CD4-positive, alpha-beta T cell treated with Interleukin-2 at 100 ng/mL for 4 hours (primary cell): ENCODE measurements at regions not wholly inside any gene's neighbourhood (a gene's known extent, or its start where the extent isn't known, plus 50 kb on each side); places are given as distances from the start of the nearest gene placed in this dataset.
A peak's percentile ranks its signal among the peaks of the same experiment; 100 is the strongest.

Experiments
- DNase-seq: peaks from one replicate; pipeline ENCODE4 v3.0.0-alpha.2; 2020; ENCODE audit warnings: low spot score

- no peak for DNase-seq
These were observed 340.2 kb downstream of the DHX35 start for GRCh38 chr20:39302312-39302711.

- no peak for DNase-seq
These were observed 337.6 kb downstream of the DHX35 start for GRCh38 chr20:39299783-39300182.

DNA sequence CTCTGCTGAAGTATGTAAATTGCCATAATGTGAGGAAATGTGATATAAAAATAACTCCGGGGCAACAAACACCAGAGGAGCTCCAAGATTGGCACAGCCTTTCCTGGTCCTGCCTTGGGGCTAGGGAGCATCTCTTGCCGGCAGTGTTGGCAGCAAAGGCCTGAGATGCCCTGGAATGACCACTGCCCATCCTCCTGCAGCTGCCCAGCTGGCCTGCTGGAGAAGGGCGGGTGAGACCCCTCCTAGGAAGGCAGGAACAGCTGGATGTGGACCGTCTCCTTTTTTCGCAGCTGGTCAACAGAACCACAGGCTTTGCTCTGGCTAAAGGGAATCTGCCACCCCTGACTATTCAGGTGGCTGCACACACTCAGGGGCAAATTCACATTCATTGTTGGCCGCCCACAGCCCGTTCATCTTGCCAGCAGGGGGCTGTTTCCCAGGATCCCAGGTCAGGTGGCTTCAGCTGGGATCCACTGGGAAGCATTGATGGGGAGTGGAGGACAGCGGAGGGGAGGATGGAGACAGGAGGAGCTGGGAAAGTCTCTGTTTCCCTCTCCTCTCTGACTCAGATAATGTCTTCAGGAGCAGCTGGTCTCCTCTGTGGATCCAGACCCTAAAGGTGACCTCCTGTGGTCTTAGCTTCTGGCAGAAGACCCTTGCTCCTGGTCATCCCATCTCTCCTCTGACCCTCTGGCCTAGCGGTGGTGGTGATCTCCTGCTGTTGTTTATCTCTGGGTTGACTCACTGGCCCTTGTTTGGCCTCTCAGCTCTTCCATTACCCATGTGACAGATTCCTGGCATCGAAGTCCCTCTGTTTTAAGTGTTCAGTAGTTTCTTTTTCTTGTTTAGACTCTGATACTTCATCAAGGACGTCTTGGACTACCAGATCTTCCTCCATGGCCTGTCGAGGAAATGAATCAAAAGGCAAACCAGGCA lies 336.7 kb downstream of the DHX35 start:
- no peak for DNase-seq

DNA sequence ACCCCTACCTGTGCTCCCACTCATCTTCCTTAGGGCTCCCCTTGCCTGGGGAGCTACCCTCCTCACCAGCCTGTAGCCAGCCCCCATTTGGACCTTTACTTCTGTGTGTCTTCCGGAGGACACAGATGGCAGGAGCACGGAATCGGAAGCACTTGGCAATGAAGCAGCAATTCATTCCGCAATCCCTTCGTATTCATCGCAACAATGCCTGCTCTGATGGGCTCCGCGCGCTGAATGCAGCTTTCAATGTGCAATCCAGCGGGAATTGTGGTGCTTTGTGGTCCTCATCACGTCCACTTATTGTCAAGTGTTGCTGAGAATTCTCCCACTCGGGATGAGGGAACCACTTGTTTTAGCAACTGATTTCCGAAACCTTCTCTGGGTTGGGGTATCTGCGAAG lies 336.0 kb downstream of the DHX35 start:
- DNase-seq = no peak

GRCh38 chr20:39295301-39295700 lies 333.2 kb downstream of the DHX35 start:
- no peak for DNase-seq

GRCh38 chr20:39294137-39294725 lies 332.1 kb downstream of the DHX35 start:
- DNase-seq = no peak

- no peak for DNase-seq
These were observed 330.1 kb downstream of the DHX35 start for GRCh38 chr20:39292193-39292736.

GRCh38 chr20:39291301-39291700 lies 329.2 kb downstream of the DHX35 start:
- DNase-seq = no peak

GRCh38 chr20:39290575-39290974 lies 328.4 kb downstream of the DHX35 start:
- DNase-seq = no peak

DNA sequence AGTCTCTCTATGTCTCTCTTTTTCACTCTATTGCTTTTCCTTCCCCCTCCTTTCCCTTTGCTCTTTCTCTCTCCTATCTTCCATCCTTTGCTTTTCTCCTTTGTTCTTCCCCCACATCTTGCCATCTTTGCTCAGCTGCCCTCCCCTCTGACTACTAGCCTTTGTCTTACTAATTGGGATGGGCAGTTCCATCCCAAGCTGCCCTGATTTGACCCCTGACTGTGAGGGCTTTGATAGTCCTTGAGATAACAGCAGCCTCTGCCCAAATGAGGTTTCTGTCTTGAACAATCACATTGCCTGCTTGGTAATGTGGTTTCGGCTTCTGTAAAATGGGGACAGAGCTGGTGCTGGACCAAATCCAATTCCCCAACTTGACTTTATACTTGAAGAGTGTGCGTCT lies 327.7 kb downstream of the DHX35 start:
- no peak for DNase-seq

DNA sequence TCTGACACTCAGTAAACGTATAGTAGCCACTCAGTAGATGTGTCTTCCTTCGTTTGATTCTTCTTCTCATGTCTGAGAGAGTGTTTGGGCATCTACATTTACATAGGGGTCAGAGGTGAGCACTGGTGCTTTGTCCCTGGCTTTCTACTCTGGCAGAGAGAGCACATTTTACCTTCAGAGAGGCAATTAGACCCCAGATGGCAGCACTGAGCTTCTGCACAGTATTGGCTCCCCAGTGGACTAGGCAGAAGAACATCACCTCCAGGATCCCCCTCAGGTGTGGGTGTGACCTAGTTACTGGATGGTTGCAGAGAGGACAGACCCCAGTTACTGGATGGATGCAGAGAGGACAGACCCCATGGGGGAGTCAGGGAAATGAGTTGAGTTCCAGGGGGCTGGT lies 327.2 kb downstream of the DHX35 start:
- DNase-seq = no peak

- DNase-seq = no peak
These were observed 321.3 kb downstream of the DHX35 start for GRCh38 chr20:39283464-39283863.

DNA sequence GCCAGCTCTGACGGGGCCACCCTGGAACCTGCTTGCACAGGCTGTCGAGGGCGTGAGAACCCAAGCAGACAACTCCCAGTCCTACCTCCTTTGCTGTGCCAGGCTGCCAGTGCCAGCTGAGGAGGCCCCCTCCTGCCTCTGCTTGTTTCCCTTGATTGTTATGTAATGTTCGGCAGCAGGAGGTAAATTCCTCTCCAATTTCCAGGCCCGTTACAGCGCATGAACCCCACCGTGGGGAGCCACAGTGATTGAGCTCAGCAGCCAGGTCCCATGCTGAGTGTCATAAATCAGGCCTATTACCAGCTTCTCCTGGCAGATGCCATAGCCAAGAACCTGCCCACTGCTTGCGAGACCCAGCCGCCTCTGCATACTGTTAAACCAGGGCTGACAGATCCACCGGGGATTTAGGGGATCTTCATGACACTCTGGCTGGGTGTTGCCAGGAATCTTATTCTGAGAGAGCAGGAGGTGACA lies 320.5 kb downstream of the DHX35 start:
- DNase-seq = no peak

DNA sequence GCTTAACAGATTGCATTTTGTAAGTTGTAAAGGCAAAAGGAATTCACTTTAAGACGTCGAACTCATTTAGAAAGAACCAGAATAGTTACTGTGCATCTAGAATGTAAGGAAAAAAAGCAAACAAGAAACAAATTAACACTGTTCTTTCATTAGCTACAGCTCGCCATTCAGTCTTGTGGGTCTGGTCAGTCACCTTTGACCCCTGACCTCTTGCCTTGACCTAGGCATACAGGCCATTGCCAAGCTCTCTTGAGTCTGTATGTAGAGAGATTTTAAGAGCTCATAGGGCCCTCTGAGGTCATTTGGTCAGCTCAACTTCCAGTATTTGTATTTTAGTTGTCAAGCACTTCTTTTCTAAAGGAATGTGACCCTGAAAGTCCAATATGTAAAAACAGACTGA lies 318.7 kb downstream of the DHX35 start:
- no peak for DNase-seq

DNA sequence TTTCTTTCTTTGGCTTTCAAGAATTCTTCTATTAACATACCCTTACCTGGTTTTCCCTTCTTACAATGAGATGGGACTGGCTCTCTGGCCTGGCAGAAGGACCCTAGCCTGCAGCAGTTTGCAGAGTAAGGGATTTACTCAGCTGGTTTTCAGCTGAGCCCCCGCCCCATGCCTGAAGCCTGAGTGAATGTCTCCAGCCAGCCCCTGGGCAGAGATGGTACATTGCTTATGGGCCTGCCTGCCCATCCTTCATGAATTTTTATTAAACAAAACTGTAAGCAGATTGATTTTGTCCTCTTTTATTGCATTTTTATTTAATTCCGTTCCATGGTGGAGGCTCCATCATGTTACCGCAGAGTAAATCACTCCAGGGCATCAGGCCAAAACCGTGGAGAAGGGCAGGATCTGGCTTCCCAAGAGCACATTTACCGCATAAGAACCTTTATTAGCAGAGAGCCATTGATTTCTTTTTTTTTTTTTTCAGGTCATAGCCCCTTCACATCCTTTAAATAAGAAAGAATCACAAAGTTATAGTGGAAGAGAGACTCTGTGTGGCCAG lies 316.2 kb downstream of the DHX35 start:
- DNase-seq = no peak

DNA sequence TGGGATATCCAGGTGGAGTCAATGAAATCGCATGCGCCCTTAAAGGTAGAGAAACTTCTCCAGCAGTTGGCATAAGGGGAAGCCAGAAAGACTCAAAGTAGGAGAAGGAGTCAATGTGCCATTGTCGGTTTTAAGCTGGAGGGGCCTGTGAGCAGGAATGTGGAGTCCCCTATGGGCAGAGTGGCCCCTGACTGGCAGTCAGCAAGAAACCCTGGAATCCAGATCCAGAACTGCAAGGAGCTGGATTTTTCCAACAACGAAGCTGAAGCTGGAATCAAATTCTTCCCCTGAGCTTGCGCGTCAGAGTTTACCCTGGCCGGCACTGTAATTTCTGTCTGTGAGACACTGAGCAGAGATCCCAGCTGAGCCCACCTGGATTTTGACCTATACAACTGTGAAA lies 315.0 kb downstream of the DHX35 start:
- DNase-seq = no peak

DNA sequence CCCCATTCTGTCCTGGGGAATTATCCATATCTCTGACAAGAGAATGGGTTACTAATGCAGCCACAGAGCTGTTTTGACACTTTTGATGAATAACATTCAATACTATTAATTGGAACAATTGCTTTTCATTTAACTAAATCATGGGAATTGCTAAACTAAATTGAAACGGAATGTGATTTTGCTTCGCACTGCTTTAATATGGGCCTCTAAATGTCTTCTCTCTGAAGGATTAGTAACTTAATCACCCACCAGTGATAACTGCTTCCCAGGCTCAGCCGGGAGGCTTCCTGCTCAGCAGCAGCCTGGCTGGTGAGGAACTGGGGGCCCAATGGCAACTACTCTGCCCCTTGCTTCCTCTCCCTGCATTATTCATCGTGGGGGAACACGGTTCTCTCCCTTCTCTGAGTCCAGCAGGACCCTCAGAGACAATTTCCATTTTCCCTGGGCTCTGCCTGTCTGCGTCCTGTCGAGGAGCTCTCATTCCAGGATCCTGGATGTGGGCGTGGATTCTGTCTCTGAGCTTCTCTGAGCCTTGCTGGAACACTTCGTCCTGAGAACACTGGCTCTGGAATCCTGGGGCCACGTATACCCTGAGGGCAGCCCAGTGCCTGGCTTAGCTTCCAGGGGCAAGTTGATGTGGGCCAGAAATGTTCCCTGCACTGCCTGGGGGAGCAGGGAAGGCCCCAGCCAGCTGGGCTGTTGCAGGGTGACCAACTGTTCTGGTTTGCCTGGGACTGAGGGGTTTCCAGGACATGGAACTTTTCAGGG lies 308.9 kb downstream of the DHX35 start:
- no peak for DNase-seq

GRCh38 chr20:39269493-39270217 lies 307.5 kb downstream of the DHX35 start:
- no peak for DNase-seq

- DNase-seq = peak; percentile 11
These were observed 306.9 kb downstream of the DHX35 start for GRCh38 chr20:39268981-39269461.

DNA sequence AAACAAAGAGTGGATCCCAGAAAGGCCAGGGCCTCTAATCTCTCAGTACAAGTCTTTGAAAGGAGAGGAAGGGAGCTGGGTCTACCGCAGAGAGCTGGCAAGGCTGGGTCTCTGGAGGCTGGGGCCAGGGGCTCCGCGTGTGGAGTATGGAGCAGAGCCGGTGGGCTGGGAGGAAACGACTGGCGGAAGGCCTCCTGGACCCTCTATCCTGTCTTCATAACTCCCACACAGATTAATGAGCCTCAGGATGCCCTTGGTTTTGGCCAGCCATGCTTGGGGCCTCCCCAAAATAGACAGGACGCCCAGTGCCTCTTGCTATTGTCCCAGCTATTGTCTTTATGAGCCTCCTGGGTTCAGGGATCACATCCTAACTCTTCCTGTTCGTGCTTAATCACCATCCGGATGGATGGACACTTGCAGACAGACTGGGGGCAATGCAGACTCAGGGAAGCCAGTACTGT lies 306.4 kb downstream of the DHX35 start:
- DNase-seq = no peak

GRCh38 chr20:39266989-39267388 lies 304.8 kb downstream of the DHX35 start:
- DNase-seq = no peak
